Suprapubic skin (tissue), 3 donors: ENCODE measurements at regions not wholly inside any gene's neighbourhood (a gene's known extent, or its start where the extent isn't known, plus 50 kb on each side); places are given as distances from the start of the nearest gene placed in this dataset.

Experiments used
- CTCF ChIP-seq, 2 donors: fragments of 200-600 bp in 1 of 2; fragments of 450-650 bp in 1 of 2; sonication (generic) in 1 of 2; IDR thresholded peaks; one replicate each; pipeline ENCODE4 v1.5.1; 2016 to 2019; ENCODE audit warnings: antibody characterized with exemption in 2 of 2, mild to moderate bottlenecking in 1 of 2, moderate library complexity in 1 of 2
- POLR2A ChIP-seq, 2 donors: fragments of 450-650 bp; IDR thresholded peaks; one replicate each; pipeline ENCODE4 v1.6.1; 2017; ENCODE audit warnings: antibody characterized with exemption in 2 of 2, mild to moderate bottlenecking in 2 of 2, moderate library complexity in 2 of 2

DNA sequence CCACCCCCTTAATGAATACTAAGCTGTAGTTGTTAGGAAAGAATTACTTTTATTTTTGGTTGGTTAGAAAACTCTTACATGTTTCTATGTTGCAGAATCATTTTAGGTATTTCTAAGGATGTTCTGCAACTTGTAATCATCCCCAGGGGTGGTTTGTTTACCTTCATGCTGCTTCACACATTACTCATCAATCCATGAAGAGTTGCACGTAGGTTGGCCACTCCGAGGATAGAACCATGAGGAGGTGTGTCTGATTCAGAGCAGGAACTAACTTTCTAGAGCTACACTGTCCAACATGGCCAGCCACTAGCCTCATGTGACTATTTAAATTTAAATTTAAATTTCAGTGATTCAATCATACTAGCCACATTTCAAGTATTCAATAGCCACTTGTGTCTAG is 127.2 kb upstream of the FRMPD4 start:
- TF ChIP-seq CTCF (IDR thresholded peaks at IDR 0.05) (no peak), POLR2A (IDR thresholded peaks at IDR 0.05) (no peak)
